ENCODE measurements at regions not wholly inside any gene's neighbourhood (a gene's known extent, or its start where the extent isn't known, plus 50 kb on each side); places are given as distances from the start of the nearest gene placed in this dataset.

GRCh38 chr11:33967451-33967850, 75.6 kb upstream of the LMO2 start:
- TF ChIP-seq CTCF (conservative IDR thresholded peaks at IDR 0.05; ENCODE audit: low read depth in 2 of 2): no peak
- TF ChIP-seq EZH2phosphoT487 (IDR thresholded peaks at IDR 0.05; ENCODE audit: unreplicated experiment): no peak
- no peak for TF ChIP-seq EZH2 (IDR thresholded peaks at IDR 0.05; ENCODE audit: low read depth, unreplicated experiment)
- no peak for TF ChIP-seq REST (IDR thresholded peaks at IDR 0.05; ENCODE audit: unreplicated experiment)
